Cerebellar cortex (tissue), 1 donor: ENCODE measurements at regions not wholly inside any gene's neighbourhood (a gene's known extent, or its start where the extent isn't known, plus 50 kb on each side); places are given as distances from the start of the nearest gene placed in this dataset.

Experiments
- DNase-seq: peaks from one replicate; pipeline ENCODE4 v3.0.0-alpha.2; 2015; ENCODE audit warnings: low spot score

- DNase-seq, result no peak
Measured at GRCh38 chr7:132072873-132073272, 503.4 kb downstream of the PLXNA4 start.

- DNase-seq, result no peak
Measured at GRCh38 chr7:132072165-132072564, 504.1 kb downstream of the PLXNA4 start.

- no peak for DNase-seq
Measured at GRCh38 chr7:132069306-132069705, 507.0 kb downstream of the PLXNA4 start.

GRCh38 chr7:132066761-132067171 is 509.5 kb downstream of the PLXNA4 start:
- peak; percentile 33 for DNase-seq

GRCh38 chr7:132065989-132066603 is 509.7 kb upstream of the PODXL start:
- DNase-seq, result no peak

GRCh38 chr7:132065193-132065988 is 509.0 kb upstream of the PODXL start:
- no peak for DNase-seq

GRCh38 chr7:132063800-132064199 is 507.4 kb upstream of the PODXL start:
- no peak for DNase-seq

GRCh38 chr7:132061937-132062336 is 505.5 kb upstream of the PODXL start:
- DNase-seq, result no peak

GRCh38 chr7:132059141-132059540 is 502.7 kb upstream of the PODXL start:
- no peak for DNase-seq

- no peak for DNase-seq
Measured at GRCh38 chr7:132055336-132056120, 499.1 kb upstream of the PODXL start.

- no peak for DNase-seq
Measured at GRCh38 chr7:132053871-132054270, 497.4 kb upstream of the PODXL start.

GRCh38 chr7:132051311-132051710 is 494.9 kb upstream of the PODXL start:
- no peak for DNase-seq

- no peak for DNase-seq
Measured at GRCh38 chr7:132049462-132050304, 493.3 kb upstream of the PODXL start.

GRCh38 chr7:132045481-132045980 is 489.1 kb upstream of the PODXL start:
- DNase-seq, result no peak

GRCh38 chr7:132045002-132045401 is 488.6 kb upstream of the PODXL start:
- DNase-seq, result no peak

- DNase-seq, result no peak
Measured at GRCh38 chr7:132044247-132044646, 487.8 kb upstream of the PODXL start.

- no peak for DNase-seq
Measured at GRCh38 chr7:132041108-132041507, 484.7 kb upstream of the PODXL start.

- no peak for DNase-seq
Measured at GRCh38 chr7:132035517-132036362, 479.3 kb upstream of the PODXL start.

- DNase-seq, result no peak
Measured at GRCh38 chr7:132034748-132035416, 478.5 kb upstream of the PODXL start.

GRCh38 chr7:132030883-132031282 is 474.5 kb upstream of the PODXL start:
- DNase-seq, result no peak
